HEK293 (cell line): ENCODE measurements at regions not wholly inside any gene's neighbourhood (a gene's known extent, or its start where the extent isn't known, plus 50 kb on each side); places are given as distances from the start of the nearest gene placed in this dataset.

Experiments used
- CTCF ChIA-PET: fragments of 350-600 bp; formaldehyde crosslinking; extraction: SDS; loops from one replicate; lab custom pipeline; 2021; ENCODE audit warnings: antibody characterized with exemption; lab: Yijun Ruan, JAX
- POLR2A ChIA-PET: fragments of 300-600 bp; formaldehyde crosslinking; extraction: SDS; loops from one replicate; lab custom pipeline; 2020; ENCODE audit warnings: antibody characterized with exemption, inconsistent platforms; lab: Yijun Ruan, JAX
- H3K27ac ChIP-seq: fragments of 200-500 bp; sonication (Bioruptor generic); 2 replicates; pipeline ENCODE4 v1.5.1; 2014; ENCODE audit warnings: low read depth, low read length, control low read depth, inconsistent platforms; ENCODE audit errors: extremely low read depth
- H3K36me3 ChIP-seq, 2 experiments: fragments of 200-500 bp in 1 of 2; sonication (Bioruptor generic) in 1 of 2; 1 replicate in 1 of 2; 2 replicates in 1 of 2; pipeline ENCODE4 v1.5.1; 2014 to 2017; ENCODE audit warnings: inconsistent platforms in 2 of 2, low read length in 2 of 2; ENCODE audit not compliant: control insufficient read depth in 2 of 2, insufficient read depth in 1 of 2
- H3K4me1 ChIP-seq: fragments of 200-500 bp; sonication (Bioruptor generic); 2 replicates; pipeline ENCODE4 v1.5.1; 2014; ENCODE audit warnings: mild to moderate bottlenecking, low read length, inconsistent platforms; ENCODE audit not compliant: control insufficient read depth, insufficient read depth
- H3K4me3 ChIP-seq: 2 replicates; pipeline ENCODE4 v1.5.1; 2011; ENCODE audit warnings: low read depth, mild to moderate bottlenecking, control low read depth, low read length, moderate library complexity
- H3K9me3 ChIP-seq: fragments of 200-500 bp; sonication (Bioruptor generic); 2 replicates; pipeline ENCODE4 v1.5.1; 2014; ENCODE audit warnings: low read depth, low read length, inconsistent platforms; ENCODE audit not compliant: control insufficient read depth, insufficient read depth
- HOXC10 ChIP-seq: sonication (generic); formaldehyde crosslinking; IDR thresholded peaks from 2 replicates; pipeline ENCODE4 v1.8.1; 2023; ENCODE audit warnings: mild to moderate bottlenecking, missing genetic modification reagents
- KLF16 ChIP-seq: fragments of 450-650 bp; formaldehyde crosslinking; IDR thresholded peaks from 2 replicates; pipeline ENCODE4 v1.5.1; 2017; ENCODE audit warnings: missing biosample characterization, missing genetic modification characterization
- KLF8 ChIP-seq: fragments of 450-650 bp; formaldehyde crosslinking; IDR thresholded peaks from 2 replicates; pipeline ENCODE4 v1.5.1; 2016; ENCODE audit warnings: missing biosample characterization, missing genetic modification characterization
- KLF9 ChIP-seq: fragments of 450-650 bp; formaldehyde crosslinking; IDR thresholded peaks from 2 replicates; pipeline ENCODE4 v1.5.1; 2016; ENCODE audit warnings: missing biosample characterization, missing genetic modification characterization, low read depth
- OSR2 ChIP-seq: fragments of 450-650 bp; formaldehyde crosslinking; IDR thresholded peaks from 2 replicates; pipeline ENCODE4 v1.5.1; 2016; ENCODE audit warnings: missing biosample characterization, missing genetic modification characterization
- REPIN1 ChIP-seq: fragments of 450-650 bp; formaldehyde crosslinking; IDR thresholded peaks from 2 replicates; pipeline ENCODE4 v1.5.1; 2017; ENCODE audit warnings: missing biosample characterization, missing genetic modification characterization, low read depth
- TCF7L2 ChIP-seq: IDR thresholded peaks from 2 replicates; pipeline ENCODE4 v1.6.1; 2011; ENCODE audit warnings: low read depth, mild to moderate bottlenecking, inconsistent platforms, low read length, moderate library complexity, borderline replicate concordance
- ZNF133 ChIP-seq: fragments of 450-650 bp; formaldehyde crosslinking; IDR thresholded peaks from 2 replicates; pipeline ENCODE4 v1.5.1; 2016; ENCODE audit warnings: missing biosample characterization, missing genetic modification characterization
- ZNF157 ChIP-seq: fragments of 450-650 bp; formaldehyde crosslinking; IDR thresholded peaks from 2 replicates; pipeline ENCODE4 v1.5.1; 2016; ENCODE audit warnings: missing biosample characterization, missing genetic modification characterization
- ZNF211 ChIP-seq: fragments of 450-650 bp; formaldehyde crosslinking; IDR thresholded peaks from 2 replicates; pipeline ENCODE4 v1.5.1; 2016; ENCODE audit warnings: low read depth, missing biosample characterization, missing genetic modification characterization
- ZNF23 ChIP-seq: fragments of 450-650 bp; formaldehyde crosslinking; IDR thresholded peaks from 2 replicates; pipeline ENCODE4 v1.5.1; 2016; ENCODE audit warnings: missing biosample characterization, missing genetic modification characterization, borderline replicate concordance
- ZNF266 ChIP-seq: fragments of 450-650 bp; formaldehyde crosslinking; IDR thresholded peaks from 2 replicates; pipeline ENCODE4 v1.5.1; 2016; ENCODE audit warnings: missing biosample characterization, missing genetic modification characterization, low read depth
- ZNF274 ChIP-seq, 2 experiments: fragments of 200-500 bp in 1 of 2; fragments of 450-650 bp in 1 of 2; sonication (Bioruptor generic) in 1 of 2; formaldehyde crosslinking in 1 of 2; IDR thresholded peaks; 2 replicates each; pipeline versions ENCODE4 v1.5.1 to v1.6.1; 2014 to 2016; ENCODE audit warnings: borderline replicate concordance in 1 of 2, inconsistent platforms in 1 of 2, low read length in 1 of 2, missing biosample characterization in 1 of 2, missing genetic modification characterization in 1 of 2
- ZNF335 ChIP-seq: fragments of 450-650 bp; formaldehyde crosslinking; conservative IDR thresholded peaks from 2 replicates; pipeline ENCODE4 v1.5.1; 2016; ENCODE audit warnings: missing biosample characterization, missing genetic modification characterization
- ZNF341 ChIP-seq: fragments of 450-650 bp; formaldehyde crosslinking; IDR thresholded peaks from 2 replicates; pipeline ENCODE4; 2016; ENCODE audit warnings: low read depth, missing biosample characterization, missing genetic modification characterization
- ZNF398 ChIP-seq: fragments of 450-650 bp; formaldehyde crosslinking; IDR thresholded peaks from 2 replicates; pipeline ENCODE4 v1.5.1; 2017; ENCODE audit warnings: missing biosample characterization, missing genetic modification characterization
- ZNF433 ChIP-seq: fragments of 450-650 bp; formaldehyde crosslinking; IDR thresholded peaks from 2 replicates; pipeline ENCODE4 v1.5.1; 2016; ENCODE audit warnings: missing biosample characterization, missing genetic modification characterization, low read depth
- ZNF548 ChIP-seq: fragments of 450-650 bp; formaldehyde crosslinking; IDR thresholded peaks from 2 replicates; pipeline ENCODE4 v1.5.1; 2016; ENCODE audit warnings: missing biosample characterization, missing genetic modification characterization
- ZNF624 ChIP-seq: fragments of 450-650 bp; formaldehyde crosslinking; IDR thresholded peaks from 2 replicates; pipeline ENCODE4 v1.5.1; 2017; ENCODE audit warnings: missing biosample characterization, missing genetic modification characterization
- ZNF626 ChIP-seq: fragments of 450-650 bp; sonication (Bioruptor Pico); formaldehyde crosslinking; IDR thresholded peaks from 2 replicates; pipeline ENCODE4 v1.5.1; 2018; ENCODE audit warnings: missing biosample characterization, missing genetic modification characterization, inconsistent platforms
- ZNF629 ChIP-seq: fragments of 450-650 bp; formaldehyde crosslinking; IDR thresholded peaks from 2 replicates; pipeline ENCODE4 v1.5.1; 2017; ENCODE audit warnings: missing biosample characterization, missing genetic modification characterization
- ZNF701 ChIP-seq: fragments of 450-650 bp; formaldehyde crosslinking; IDR thresholded peaks from 2 replicates; pipeline ENCODE4 v1.5.1; 2016; ENCODE audit warnings: missing biosample characterization, missing genetic modification characterization
- ZNF76 ChIP-seq: fragments of 450-650 bp; formaldehyde crosslinking; IDR thresholded peaks from 2 replicates; pipeline ENCODE4; 2016; ENCODE audit warnings: low read depth, missing biosample characterization, missing genetic modification characterization, borderline replicate concordance
- ZNF830 ChIP-seq: fragments of 450-650 bp; IDR thresholded peaks from 2 replicates; pipeline ENCODE4 v1.5.0; 2018; ENCODE audit warnings: missing biosample characterization, missing genetic modification characterization, low read depth, mild to moderate bottlenecking, moderate library complexity
- ZSCAN18 ChIP-seq: fragments of 450-650 bp; formaldehyde crosslinking; IDR thresholded peaks from 2 replicates; pipeline ENCODE4 v1.5.1; 2016; ENCODE audit warnings: missing biosample characterization, missing genetic modification characterization
- TF ChIP-seq, protein P1 (sequence below): fragments of 450-650 bp; formaldehyde crosslinking; IDR thresholded peaks from 2 replicates; pipeline ENCODE4 v1.5.1; 2016; ENCODE audit warnings: missing biosample characterization, missing genetic modification characterization, borderline replicate concordance
- TF ChIP-seq, protein P2 (sequence below): fragments of 450-650 bp; formaldehyde crosslinking; IDR thresholded peaks from 2 replicates; pipeline ENCODE4 v1.5.1; 2016; ENCODE audit warnings: missing biosample characterization, missing genetic modification characterization
- TF ChIP-seq, protein P3 (sequence below): fragments of 450-650 bp; formaldehyde crosslinking; conservative IDR thresholded peaks from 2 replicates; pipeline ENCODE4 v1.5.1; 2016; ENCODE audit warnings: low read depth, missing biosample characterization, missing genetic modification characterization

DNA sequence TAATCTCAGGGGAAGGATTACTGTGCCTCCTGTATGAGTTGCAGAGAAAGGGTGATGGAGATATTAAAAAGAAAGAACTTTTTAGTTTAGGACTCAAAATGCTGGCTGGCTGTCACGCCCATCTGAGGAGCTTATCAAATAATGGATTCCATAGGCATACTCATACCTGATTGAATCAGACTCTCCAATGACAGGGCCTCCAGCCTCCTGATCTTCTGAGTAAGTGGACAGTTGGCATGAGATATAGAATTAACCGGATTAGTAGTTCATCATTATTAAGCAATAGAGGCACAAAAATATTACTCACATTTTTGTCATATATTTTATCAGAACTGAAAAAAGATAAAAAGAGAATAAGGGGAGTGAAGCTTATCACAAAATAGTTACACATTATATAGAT is 157.0 kb upstream of the RASA1 start:
- ChIA-PET CTCF (no interaction called here), POLR2A (no interaction called here)
- Histone ChIP-seq H3K4me3 (no peak overlapping the region), H3K4me1 (no peaks in the 10 kb centered on the region), H3K9me3 (no peaks in the 10 kb centered on the region), H3K36me3 (no peaks in the 10 kb centered on the region), H3K27ac (no peak overlapping the region)
- TF ChIP-seq, protein P1, sequence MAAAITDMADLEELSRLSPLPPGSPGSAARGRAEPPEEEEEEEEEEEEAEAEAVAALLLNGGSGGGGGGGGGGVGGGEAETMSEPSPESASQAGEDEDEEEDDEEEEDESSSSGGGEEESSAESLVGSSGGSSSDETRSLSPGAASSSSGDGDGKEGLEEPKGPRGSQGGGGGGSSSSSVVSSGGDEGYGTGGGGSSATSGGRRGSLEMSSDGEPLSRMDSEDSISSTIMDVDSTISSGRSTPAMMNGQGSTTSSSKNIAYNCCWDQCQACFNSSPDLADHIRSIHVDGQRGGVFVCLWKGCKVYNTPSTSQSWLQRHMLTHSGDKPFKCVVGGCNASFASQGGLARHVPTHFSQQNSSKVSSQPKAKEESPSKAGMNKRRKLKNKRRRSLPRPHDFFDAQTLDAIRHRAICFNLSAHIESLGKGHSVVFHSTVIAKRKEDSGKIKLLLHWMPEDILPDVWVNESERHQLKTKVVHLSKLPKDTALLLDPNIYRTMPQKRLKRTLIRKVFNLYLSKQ (tag by site-specific recombination): no peak
- TF ChIP-seq ZNF133 (no peak), ZNF341 (no peak), ZNF211 (tag by site-specific recombination) (no peak), ZNF274 (IDR thresholded peaks at IDR 0.05; ENCODE audit: low read length) (no peak), ZNF274 (tag by site-specific recombination; IDR thresholded peaks at IDR 0.05; ENCODE audit: borderline replicate concordance) (no peak), OSR2 (tag by site-specific recombination) (no peak), ZSCAN18 (tag by site-specific recombination) (no peak), ZNF23 (tag by site-specific recombination) (no peak), KLF8 (tag by site-specific recombination) (no peak), ZNF266 (tag by site-specific recombination) (no peak), KLF9 (tag by site-specific recombination) (no peak), ZNF548 (tag by site-specific recombination) (no peak), ZNF624 (tag by site-specific recombination) (no peak), KLF16 (tag by site-specific recombination) (no peak)
- TF ChIP-seq, protein P2, sequence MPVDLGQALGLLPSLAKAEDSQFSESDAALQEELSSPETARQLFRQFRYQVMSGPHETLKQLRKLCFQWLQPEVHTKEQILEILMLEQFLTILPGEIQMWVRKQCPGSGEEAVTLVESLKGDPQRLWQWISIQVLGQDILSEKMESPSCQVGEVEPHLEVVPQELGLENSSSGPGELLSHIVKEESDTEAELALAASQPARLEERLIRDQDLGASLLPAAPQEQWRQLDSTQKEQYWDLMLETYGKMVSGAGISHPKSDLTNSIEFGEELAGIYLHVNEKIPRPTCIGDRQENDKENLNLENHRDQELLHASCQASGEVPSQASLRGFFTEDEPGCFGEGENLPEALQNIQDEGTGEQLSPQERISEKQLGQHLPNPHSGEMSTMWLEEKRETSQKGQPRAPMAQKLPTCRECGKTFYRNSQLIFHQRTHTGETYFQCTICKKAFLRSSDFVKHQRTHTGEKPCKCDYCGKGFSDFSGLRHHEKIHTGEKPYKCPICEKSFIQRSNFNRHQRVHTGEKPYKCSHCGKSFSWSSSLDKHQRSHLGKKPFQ (tag by site-specific recombination): no peak
- TF ChIP-seq, protein P3, sequence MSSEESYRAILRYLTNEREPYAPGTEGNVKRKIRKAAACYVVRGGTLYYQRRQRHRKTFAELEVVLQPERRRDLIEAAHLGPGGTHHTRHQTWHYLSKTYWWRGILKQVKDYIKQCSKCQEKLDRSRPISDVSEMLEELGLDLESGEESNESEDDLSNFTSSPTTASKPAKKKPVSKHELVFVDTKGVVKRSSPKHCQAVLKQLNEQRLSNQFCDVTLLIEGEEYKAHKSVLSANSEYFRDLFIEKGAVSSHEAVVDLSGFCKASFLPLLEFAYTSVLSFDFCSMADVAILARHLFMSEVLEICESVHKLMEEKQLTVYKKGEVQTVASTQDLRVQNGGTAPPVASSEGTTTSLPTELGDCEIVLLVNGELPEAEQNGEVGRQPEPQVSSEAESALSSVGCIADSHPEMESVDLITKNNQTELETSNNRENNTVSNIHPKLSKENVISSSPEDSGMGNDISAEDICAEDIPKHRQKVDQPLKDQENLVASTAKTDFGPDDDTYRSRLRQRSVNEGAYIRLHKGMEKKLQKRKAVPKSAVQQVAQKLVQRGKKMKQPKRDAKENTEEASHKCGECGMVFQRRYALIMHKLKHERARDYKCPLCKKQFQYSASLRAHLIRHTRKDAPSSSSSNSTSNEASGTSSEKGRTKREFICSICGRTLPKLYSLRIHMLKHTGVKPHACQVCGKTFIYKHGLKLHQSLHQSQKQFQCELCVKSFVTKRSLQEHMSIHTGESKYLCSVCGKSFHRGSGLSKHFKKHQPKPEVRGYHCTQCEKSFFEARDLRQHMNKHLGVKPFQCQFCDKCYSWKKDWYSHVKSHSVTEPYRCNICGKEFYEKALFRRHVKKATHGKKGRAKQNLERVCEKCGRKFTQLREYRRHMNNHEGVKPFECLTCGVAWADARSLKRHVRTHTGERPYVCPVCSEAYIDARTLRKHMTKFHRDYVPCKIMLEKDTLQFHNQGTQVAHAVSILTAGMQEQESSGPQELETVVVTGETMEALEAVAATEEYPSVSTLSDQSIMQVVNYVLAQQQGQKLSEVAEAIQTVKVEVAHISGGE (tag by site-specific recombination): no peak

GRCh38 chr5:87113861-87114260 is 153.8 kb upstream of the RASA1 start:
- Histone ChIP-seq H3K27ac (no peak overlapping the region), H3K4me1 (no peaks in the 10 kb centered on the region), H3K4me3 (no peak overlapping the region), H3K9me3 (no peaks in the 10 kb centered on the region), H3K36me3 (no peaks in the 10 kb centered on the region)
- POLR2A ChIA-PET: no interaction called here
- CTCF ChIA-PET: no interaction called here
- TF ChIP-seq ZNF626 (tag by site-specific recombination) (no peak), ZNF433 (tag by site-specific recombination) (no peak), TCF7L2 (no peak), ZNF335 (tag by site-specific recombination) (no peak), ZNF830 (tag by site-specific recombination) (no peak), ZNF76 (tag by site-specific recombination) (no peak), ZNF629 (tag by site-specific recombination) (no peak), ZNF398 (tag by site-specific recombination) (no peak), REPIN1 (no peak), ZNF701 (tag by site-specific recombination) (no peak), ZNF157 (tag by site-specific recombination) (no peak), HOXC10 (CRISPR knock-in tag) (no peak)
